BLaER1 treated with 17β-estradiol and CSF1 and Interleukin-3, amounts not matched to agents 10 nM and 100 nM (cell line): ENCODE measurements at regions not wholly inside any gene's neighbourhood (a gene's known extent, or its start where the extent isn't known, plus 50 kb on each side); places are given as distances from the start of the nearest gene placed in this dataset.

Source experiments
- H3K27ac ChIP-seq, 11 experiments: shearing (Covaris generic); formaldehyde crosslinking; 2 replicates each; pipeline ENCODE4 v1.8.1; 2022
- H3K27me3 ChIP-seq, 11 experiments: shearing (Covaris generic); formaldehyde crosslinking; 2 replicates each; pipeline ENCODE4 v1.8.1; 2022
- H3K36me3 ChIP-seq, 11 experiments: shearing (Covaris generic); formaldehyde crosslinking; 2 replicates each; pipeline ENCODE4 v1.8.1; 2022
- H3K4me1 ChIP-seq, 10 experiments: shearing (Covaris generic); formaldehyde crosslinking; 2 replicates each; pipeline ENCODE4 v1.8.1; 2022
- H3K4me2 ChIP-seq, 11 experiments: shearing (Covaris generic); formaldehyde crosslinking; 2 replicates each; pipeline ENCODE4 v1.8.1; 2022
- H3K4me3 ChIP-seq, 10 experiments: shearing (Covaris generic); formaldehyde crosslinking; 2 replicates each; pipeline ENCODE4 v1.8.1; 2022
- H3K9ac ChIP-seq, 11 experiments: shearing (Covaris generic); formaldehyde crosslinking; 2 replicates each; pipeline ENCODE4 v1.8.1; 2022
- H3K9me3 ChIP-seq, 11 experiments: shearing (Covaris generic); formaldehyde crosslinking; replicated peaks in 1 of 11; 2 replicates each; pipeline ENCODE4 v1.8.1; 2022
- H4K20me1 ChIP-seq, 11 experiments: shearing (Covaris generic); formaldehyde crosslinking; 2 replicates each; pipeline ENCODE4 v1.8.1; 2022
- Cebpa-rat ChIP-seq, 11 experiments: shearing (Covaris generic); IDR thresholded peaks; 2 replicates each; pipeline ENCODE4 v1.8.1; 2022

- Histone ChIP-seq H3K27me3 (no peaks in the 10 kb centered on the region), H3K4me3 (no peak overlapping the region), H4K20me1 (no peaks in the 10 kb centered on the region), H3K9me3 (no peaks in the 10 kb centered on the region), H3K9ac (no peak overlapping the region), H3K27ac (no peak overlapping the region), H3K36me3 (no peaks in the 10 kb centered on the region), H3K4me2 (peak overlapping the region; percentile 57 to 92 (median 79); a peak in 20 of 22 replicates), H3K4me1 (peaks cover 59 to 71% (median 68%) of the 10 kb centered on the region in 10 experiments)
- no peak for TF ChIP-seq Cebpa-rat (IDR thresholded peaks at IDR 0.05)
Observed at GRCh38 chr2:236689981-236690380, 120.4 kb downstream of the ACKR3 start.

- Histone ChIP-seq H3K4me1 (peaks cover 59 to 69% (median 66%) of the 10 kb centered on the region in 10 experiments), H3K27ac (no peak overlapping the region), H4K20me1 (no peaks in the 10 kb centered on the region), H3K9me3 (no peaks in the 10 kb centered on the region), H3K4me2 (peak overlapping the region; percentile 52 to 92 (median 79); a peak in 18 of 22 replicates), H3K9ac (no peak overlapping the region), H3K36me3 (no peaks in the 10 kb centered on the region), H3K4me3 (no peak overlapping the region), H3K27me3 (no peaks in the 10 kb centered on the region)
- no peak for TF ChIP-seq Cebpa-rat (IDR thresholded peaks at IDR 0.05)
Observed at GRCh38 chr2:236690726-236691125, 121.1 kb downstream of the ACKR3 start.

- H3K9ac ChIP-seq = peak overlapping the region in 1 of 11 experiments; percentile 7; a peak in 1 of 22 replicates
- no peaks in the 10 kb centered on the region for H3K36me3 ChIP-seq
- H3K4me1 ChIP-seq = peaks cover 50 to 59% (median 56%) of the 10 kb centered on the region in 10 experiments
- no peaks in the 10 kb centered on the region for H4K20me1 ChIP-seq
- H3K4me2 ChIP-seq = peak overlapping the region; percentile 52 to 92 (median 69)
- no peaks in the 10 kb centered on the region for H3K9me3 ChIP-seq
- H3K27ac ChIP-seq = peak overlapping the region in 3 of 11 experiments; percentile 4 to 14 (median 8); a peak in 1 of 22 replicates
- H3K27me3 ChIP-seq = no peaks in the 10 kb centered on the region
- no peak for TF ChIP-seq Cebpa-rat (IDR thresholded peaks at IDR 0.05)
- no peak overlapping the region for H3K4me3 ChIP-seq
Observed at GRCh38 chr2:236691799-236692167, 122.2 kb downstream of the ACKR3 start.

GRCh38 chr2:236692937-236693336, 123.3 kb downstream of the ACKR3 start:
- TF ChIP-seq Cebpa-rat (IDR thresholded peaks at IDR 0.05) = no peak
- H3K36me3 ChIP-seq = no peaks in the 10 kb centered on the region
- H3K4me3 ChIP-seq = no peak overlapping the region
- H3K4me1 ChIP-seq = peaks cover 38 to 48% (median 44%) of the 10 kb centered on the region in 10 experiments
- no peaks in the 10 kb centered on the region for H3K27me3 ChIP-seq
- H3K9me3 ChIP-seq = no peaks in the 10 kb centered on the region
- no peaks in the 10 kb centered on the region for H4K20me1 ChIP-seq
- peak overlapping the region in 1 of 11 experiments; percentile 57; a peak in 2 of 22 replicates for H3K4me2 ChIP-seq
- H3K27ac ChIP-seq = no peak overlapping the region
- no peak overlapping the region for H3K9ac ChIP-seq

GRCh38 chr2:236693531-236693930, 123.9 kb downstream of the ACKR3 start:
- Histone ChIP-seq H3K4me3 (no peak overlapping the region), H3K36me3 (no peaks in the 10 kb centered on the region), H3K4me1 (peaks cover 35 to 42% (median 38%) of the 10 kb centered on the region in 10 experiments), H3K9ac (no peak overlapping the region), H3K9me3 (no peaks in the 10 kb centered on the region), H3K27me3 (no peaks in the 10 kb centered on the region), H4K20me1 (no peaks in the 10 kb centered on the region), H3K27ac (no peak overlapping the region), H3K4me2 (no peak overlapping the region)
- no peak for TF ChIP-seq Cebpa-rat (IDR thresholded peaks at IDR 0.05)

GRCh38 chr2:236694146-236694888, 124.7 kb downstream of the ACKR3 start:
- peaks cover 28 to 37% (median 31%) of the 10 kb centered on the region in 10 experiments for H3K4me1 ChIP-seq

GRCh38 chr2:236696834-236697233, 127.2 kb downstream of the ACKR3 start:
- H4K20me1 ChIP-seq = no peaks in the 10 kb centered on the region
- no peak overlapping the region for H3K27ac ChIP-seq
- peaks cover 4 to 15% (median 6%) of the 10 kb centered on the region in 10 experiments for H3K4me1 ChIP-seq
- TF ChIP-seq Cebpa-rat (IDR thresholded peaks at IDR 0.05) = no peak
- no peaks in the 10 kb centered on the region for H3K36me3 ChIP-seq
- no peak overlapping the region for H3K9ac ChIP-seq
- H3K4me3 ChIP-seq = no peak overlapping the region
- no peaks in the 10 kb centered on the region for H3K9me3 ChIP-seq
- no peaks in the 10 kb centered on the region for H3K27me3 ChIP-seq
- H3K4me2 ChIP-seq = no peak overlapping the region

More at GRCh38 chr2:236694146-236694888, 124.7 kb downstream of the ACKR3 start:
- H3K36me3 ChIP-seq = no peaks in the 10 kb centered on the region
- no peaks in the 10 kb centered on the region for H3K27me3 ChIP-seq
- H3K9ac ChIP-seq = no peak overlapping the region
- no peaks in the 10 kb centered on the region for H3K9me3 ChIP-seq
- H3K27ac ChIP-seq = no peak overlapping the region
- TF ChIP-seq Cebpa-rat (IDR thresholded peaks at IDR 0.05) = no peak
- no peak overlapping the region for H3K4me2 ChIP-seq
- H4K20me1 ChIP-seq = no peaks in the 10 kb centered on the region
- no peak overlapping the region for H3K4me3 ChIP-seq

- H4K20me1 ChIP-seq = no peaks in the 10 kb centered on the region
- peaks cover 0 to 8% (median 0%) of the 10 kb centered on the region in 10 experiments; a peak in 1 of 20 replicates for H3K4me1 ChIP-seq
- no peak overlapping the region for H3K4me3 ChIP-seq
- H3K4me2 ChIP-seq = no peak overlapping the region
- H3K36me3 ChIP-seq = no peaks in the 10 kb centered on the region
- H3K27me3 ChIP-seq = no peaks in the 10 kb centered on the region
- no peaks in the 10 kb centered on the region for H3K9me3 ChIP-seq
- TF ChIP-seq Cebpa-rat (IDR thresholded peaks at IDR 0.05) = peak in 1 of 11 experiments; percentile 17; a peak in 1 of 22 replicates
- no peak overlapping the region for H3K9ac ChIP-seq
- no peak overlapping the region for H3K27ac ChIP-seq
Observed at GRCh38 chr2:236698016-236698627, 128.5 kb downstream of the ACKR3 start.

- Histone ChIP-seq H3K4me2 (no peak overlapping the region), H3K9me3 (no peaks in the 10 kb centered on the region), H3K27ac (no peak overlapping the region), H3K9ac (no peak overlapping the region), H4K20me1 (no peaks in the 10 kb centered on the region), H3K27me3 (no peaks in the 10 kb centered on the region), H3K4me1 (peaks cover 11 to 22% (median 14%) of the 10 kb centered on the region in 10 experiments), H3K4me3 (no peak overlapping the region), H3K36me3 (no peaks in the 10 kb centered on the region)
- TF ChIP-seq Cebpa-rat (IDR thresholded peaks at IDR 0.05) = no peak
Observed at GRCh38 chr2:236700703-236701102, 131.1 kb downstream of the ACKR3 start.
